NB4 (cell line): ENCODE measurements at regions not wholly inside any gene's neighbourhood (a gene's known extent, or its start where the extent isn't known, plus 50 kb on each side); places are given as distances from the start of the nearest gene placed in this dataset.

ENCODE experiments used
- DNase-seq: peaks from one replicate; pipeline ENCODE4 v3.0.0; 2010; ENCODE audit warnings: low read depth
- H3K4me3 ChIP-seq: one replicate; pipeline ENCODE4 v1.5.1; 2011; ENCODE audit warnings: mild to moderate bottlenecking, low read depth, low read length, moderate library complexity
- MYC ChIP-seq: IDR thresholded peaks from 2 replicates; pipeline ENCODE4 v1.6.1; 2011; ENCODE audit warnings: low read depth, low read length
- POLR2A ChIP-seq: IDR thresholded peaks from 2 replicates; pipeline ENCODE4 v1.6.1; 2011; ENCODE audit warnings: mild to moderate bottlenecking; ENCODE audit not compliant: insufficient read length; ENCODE audit errors: extremely low read depth
- TF ChIP-seq, protein P1 (sequence below): IDR thresholded peaks from one replicate; pipeline ENCODE4 v1.5.1; 2012; ENCODE audit warnings: low read depth, low read length
- TF ChIP-seq, protein P2 (sequence below): IDR thresholded peaks from 2 replicates; pipeline ENCODE4 v1.6.1; 2011; ENCODE audit warnings: low read depth, low read length

- TF ChIP-seq POLR2A (no peak), MYC (no peak)
- TF ChIP-seq, protein P1, sequence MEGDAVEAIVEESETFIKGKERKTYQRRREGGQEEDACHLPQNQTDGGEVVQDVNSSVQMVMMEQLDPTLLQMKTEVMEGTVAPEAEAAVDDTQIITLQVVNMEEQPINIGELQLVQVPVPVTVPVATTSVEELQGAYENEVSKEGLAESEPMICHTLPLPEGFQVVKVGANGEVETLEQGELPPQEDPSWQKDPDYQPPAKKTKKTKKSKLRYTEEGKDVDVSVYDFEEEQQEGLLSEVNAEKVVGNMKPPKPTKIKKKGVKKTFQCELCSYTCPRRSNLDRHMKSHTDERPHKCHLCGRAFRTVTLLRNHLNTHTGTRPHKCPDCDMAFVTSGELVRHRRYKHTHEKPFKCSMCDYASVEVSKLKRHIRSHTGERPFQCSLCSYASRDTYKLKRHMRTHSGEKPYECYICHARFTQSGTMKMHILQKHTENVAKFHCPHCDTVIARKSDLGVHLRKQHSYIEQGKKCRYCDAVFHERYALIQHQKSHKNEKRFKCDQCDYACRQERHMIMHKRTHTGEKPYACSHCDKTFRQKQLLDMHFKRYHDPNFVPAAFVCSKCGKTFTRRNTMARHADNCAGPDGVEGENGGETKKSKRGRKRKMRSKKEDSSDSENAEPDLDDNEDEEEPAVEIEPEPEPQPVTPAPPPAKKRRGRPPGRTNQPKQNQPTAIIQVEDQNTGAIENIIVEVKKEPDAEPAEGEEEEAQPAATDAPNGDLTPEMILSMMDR = no peak
- TF ChIP-seq, protein P2, sequence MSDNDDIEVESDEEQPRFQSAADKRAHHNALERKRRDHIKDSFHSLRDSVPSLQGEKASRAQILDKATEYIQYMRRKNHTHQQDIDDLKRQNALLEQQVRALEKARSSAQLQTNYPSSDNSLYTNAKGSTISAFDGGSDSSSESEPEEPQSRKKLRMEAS = no peak
- H3K4me3 ChIP-seq = no peak overlapping the region
- no peak for DNase-seq
These were observed 147.2 kb downstream of the AKR1D1 start for GRCh38 chr7:138223402-138223879.

DNA sequence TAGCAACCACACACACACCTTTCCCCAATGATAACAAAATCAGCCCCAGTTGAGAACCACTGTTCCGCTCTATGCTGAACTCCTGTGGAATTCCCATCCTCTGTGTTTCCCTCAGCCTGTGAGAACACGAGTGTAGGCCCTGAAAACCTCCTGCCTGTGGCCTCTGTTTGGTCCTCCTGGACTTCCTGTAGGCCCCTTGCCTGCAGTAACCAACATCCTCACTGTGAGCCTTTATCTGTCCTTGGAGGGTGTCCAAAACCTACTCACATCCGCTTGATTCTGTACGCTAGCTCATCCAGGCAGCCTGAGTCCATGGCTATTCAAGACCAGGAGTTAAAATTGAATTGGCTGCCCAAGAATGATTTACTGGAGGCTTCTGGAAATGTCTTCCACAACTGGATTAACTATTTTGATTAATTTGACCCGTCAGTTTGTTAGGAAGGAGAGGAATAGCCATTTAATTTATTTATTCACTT is 149.8 kb downstream of the AKR1D1 start:
- H3K4me3 ChIP-seq = no peak overlapping the region
- TF ChIP-seq POLR2A (no peak), MYC (no peak)
- TF ChIP-seq, protein P2 = no peak
- TF ChIP-seq, protein P1 = no peak
- no peak for DNase-seq

- DNase-seq = no peak
- no peak for TF ChIP-seq POLR2A
- TF ChIP-seq MYC = no peak
- TF ChIP-seq, protein P1 = no peak
- TF ChIP-seq, protein P2 = no peak
These were observed 150.6 kb downstream of the AKR1D1 start for GRCh38 chr7:138226745-138227279.

DNA sequence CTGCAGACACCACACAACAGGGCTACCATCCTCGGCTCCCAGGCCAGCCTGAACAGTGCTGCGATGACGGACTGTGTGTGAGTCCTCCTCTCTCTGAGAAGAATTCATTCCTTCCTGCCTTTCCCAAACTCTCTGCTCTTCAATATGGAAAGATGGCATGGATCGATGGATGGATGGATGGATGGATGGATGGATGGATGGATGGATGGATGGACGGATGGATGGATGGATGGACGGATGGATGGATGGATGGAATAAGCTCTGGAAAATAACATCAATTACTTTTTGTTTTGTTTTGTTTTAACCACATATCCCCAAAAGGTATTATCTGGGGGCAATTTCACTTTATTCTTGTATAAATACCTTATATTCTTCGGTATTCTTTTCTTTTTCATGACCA is 151.9 kb downstream of the AKR1D1 start:
- TF ChIP-seq, protein P2 = no peak
- no peak overlapping the region for H3K4me3 ChIP-seq
- DNase-seq = no peak

More at GRCh38 chr7:138226745-138227279, 150.6 kb downstream of the AKR1D1 start:
- H3K4me3 ChIP-seq = no peak overlapping the region

GRCh38 chr7:138228769-138229168 is 152.5 kb downstream of the AKR1D1 start:
- H3K4me3 ChIP-seq = no peak overlapping the region
- no peak for DNase-seq
- TF ChIP-seq MYC (no peak), POLR2A (no peak)
- TF ChIP-seq, protein P2 = no peak
- TF ChIP-seq, protein P1 = no peak

DNA sequence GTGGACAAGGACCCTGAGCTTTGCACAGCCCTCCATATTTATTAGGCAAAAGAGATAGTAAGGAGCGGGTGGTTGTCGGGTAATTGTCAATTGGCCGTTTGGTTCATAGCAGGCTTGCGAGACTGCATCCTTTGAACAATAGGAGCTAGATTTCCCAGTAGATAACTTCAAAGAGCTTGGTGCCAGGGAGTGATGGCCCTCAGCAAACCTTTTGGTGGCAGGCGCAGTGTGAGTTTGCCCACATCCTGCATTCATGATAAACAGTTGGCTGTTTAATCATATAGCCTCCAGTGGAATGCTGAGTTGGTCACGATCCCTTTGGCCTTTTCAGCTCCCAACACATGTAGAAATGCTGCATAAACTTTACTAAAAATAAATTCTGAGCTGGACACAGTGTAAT is 156.9 kb downstream of the AKR1D1 start:
- no peak for TF ChIP-seq POLR2A
- TF ChIP-seq, protein P2 = no peak
- TF ChIP-seq, protein P1 = no peak
- no peak for TF ChIP-seq MYC
- no peak for DNase-seq
- H3K4me3 ChIP-seq = no peak overlapping the region
